HG02981 (cell line): ENCODE measurements at regions not wholly inside any gene's neighbourhood (a gene's known extent, or its start where the extent isn't known, plus 50 kb on each side); places are given as distances from the start of the nearest gene placed in this dataset.
"Not testable (repeated sequence)": the region's sequence is repeated elsewhere in the genome, so short reads cannot be mapped to it uniquely, and the experiment has no call there.

Experiments
- ATAC-seq: cut with Tn5 transposase; IDR thresholded peaks from one replicate; pipeline ENCODE4 v1.9.1; 2021; ENCODE audit warnings: mild to moderate bottlenecking, moderate library complexity; ENCODE audit not compliant: unreplicated experiment

DNA sequence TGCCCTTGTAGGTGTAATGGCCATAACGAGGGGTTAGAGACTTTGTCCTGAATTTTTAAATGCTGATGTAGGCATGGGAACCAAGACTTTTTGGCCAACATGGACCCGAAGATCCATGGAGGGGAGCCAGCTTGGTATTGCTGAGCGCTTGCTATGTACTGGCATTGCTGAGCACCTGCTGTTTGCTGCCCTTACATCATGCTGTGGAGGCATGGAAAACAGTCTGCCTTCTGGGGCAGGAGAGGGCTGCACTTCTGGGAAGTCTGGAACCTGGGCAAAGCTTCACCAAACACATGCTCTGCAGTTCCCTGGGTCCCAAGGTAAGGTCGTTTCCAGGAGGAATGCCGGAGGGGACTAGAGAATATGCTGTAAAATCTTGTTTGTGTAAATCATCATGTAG lies 86.3 kb upstream of the CNIH3 start:
- ATAC-seq: no peak

GRCh38 chr1:224533517-224533916 lies 82.6 kb upstream of the CNIH3 start:
- no peak for ATAC-seq

GRCh38 chr1:224534731-224535130 lies 81.4 kb upstream of the CNIH3 start:
- no peak for ATAC-seq

- ATAC-seq: no peak
These were observed 80.5 kb upstream of the CNIH3 start for GRCh38 chr1:224535641-224536040.

DNA sequence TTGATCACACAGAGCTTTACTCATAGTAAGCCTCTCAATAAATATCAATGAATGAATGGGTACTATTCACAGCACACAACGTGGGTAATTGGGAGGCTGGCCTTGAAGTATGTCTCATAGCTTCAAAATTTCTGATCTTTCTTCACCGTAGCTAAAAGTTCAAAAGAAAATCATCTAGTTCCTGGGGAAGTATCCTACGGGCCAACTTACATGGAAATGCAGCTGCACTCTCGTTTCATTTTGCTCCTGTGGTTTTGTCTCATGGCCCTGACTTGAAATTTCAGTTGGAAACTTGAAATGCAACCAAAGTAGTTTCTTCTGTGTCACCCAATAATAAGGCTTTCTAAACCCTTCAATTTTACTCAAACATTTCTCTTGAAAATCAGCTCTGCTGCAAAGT lies 76.1 kb upstream of the CNIH3 start:
- ATAC-seq: no peak

GRCh38 chr1:224540535-224540934 lies 75.6 kb upstream of the CNIH3 start:
- ATAC-seq: no peak

DNA sequence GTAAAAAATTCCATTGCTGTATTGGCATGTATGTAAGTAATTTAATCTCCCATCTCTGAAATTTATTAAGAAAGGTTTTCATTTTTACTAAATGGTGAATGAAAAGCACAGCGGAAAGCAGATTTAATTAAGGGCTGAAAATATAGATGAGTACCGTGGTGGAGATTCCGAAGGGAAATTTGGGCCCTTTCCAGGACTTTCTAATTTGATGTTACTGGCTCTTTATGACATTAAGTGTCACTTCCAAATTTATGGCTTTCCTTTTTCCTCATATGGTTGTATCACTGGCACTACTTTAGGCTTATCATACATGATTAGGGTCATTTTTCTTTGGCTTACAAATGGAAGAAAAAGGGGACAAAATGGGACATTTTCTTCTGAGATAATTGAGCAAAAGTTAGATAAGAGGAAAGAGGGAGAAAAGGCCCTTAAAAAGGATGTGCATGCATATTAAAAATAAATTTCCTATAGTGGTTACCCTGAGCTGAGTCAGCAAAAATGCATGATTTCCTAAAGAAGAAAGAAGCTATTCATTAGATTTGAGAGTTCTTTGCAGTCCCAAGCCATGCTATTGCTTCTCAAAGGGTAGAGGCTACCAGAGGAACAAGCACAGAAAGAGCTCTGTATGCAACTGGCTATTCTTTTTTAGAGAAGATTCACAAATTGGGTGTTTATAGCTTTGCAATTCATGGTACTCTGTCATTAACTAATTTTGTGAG lies 74.9 kb upstream of the CNIH3 start:
- no peak for ATAC-seq

DNA sequence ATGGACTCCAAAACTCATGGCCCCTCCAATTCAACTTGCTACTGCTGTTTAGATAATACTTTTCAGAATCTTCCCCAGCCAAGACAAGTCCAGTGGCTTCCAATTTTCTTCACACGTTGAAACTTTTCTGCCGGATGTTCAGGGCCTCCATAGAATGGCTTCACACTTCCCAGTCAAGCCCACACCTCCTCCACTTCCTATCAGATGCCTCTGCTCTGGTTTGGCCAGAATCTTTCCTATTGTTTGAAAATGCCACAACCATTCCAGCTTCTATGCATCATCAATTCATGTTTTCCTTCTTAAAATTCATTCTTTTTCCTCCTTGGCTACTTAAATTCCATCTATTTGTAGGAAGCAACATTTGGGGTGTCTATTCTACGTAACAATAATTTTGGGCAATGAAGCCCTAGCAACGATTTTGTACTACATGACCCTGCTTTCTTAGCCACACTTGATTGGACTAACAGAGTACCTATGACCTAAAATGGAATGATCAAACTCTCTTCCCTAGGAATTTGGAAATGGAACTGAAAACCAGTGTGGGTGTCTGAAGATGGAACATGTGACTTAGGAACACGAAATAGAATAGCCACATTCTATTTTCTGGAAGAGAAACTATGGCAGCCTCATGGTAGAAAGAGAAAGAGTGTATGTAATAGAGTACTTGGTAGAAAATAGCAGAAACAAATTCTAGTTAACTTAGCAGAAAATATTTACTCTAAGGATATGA lies 74.1 kb upstream of the CNIH3 start:
- no peak for ATAC-seq

DNA sequence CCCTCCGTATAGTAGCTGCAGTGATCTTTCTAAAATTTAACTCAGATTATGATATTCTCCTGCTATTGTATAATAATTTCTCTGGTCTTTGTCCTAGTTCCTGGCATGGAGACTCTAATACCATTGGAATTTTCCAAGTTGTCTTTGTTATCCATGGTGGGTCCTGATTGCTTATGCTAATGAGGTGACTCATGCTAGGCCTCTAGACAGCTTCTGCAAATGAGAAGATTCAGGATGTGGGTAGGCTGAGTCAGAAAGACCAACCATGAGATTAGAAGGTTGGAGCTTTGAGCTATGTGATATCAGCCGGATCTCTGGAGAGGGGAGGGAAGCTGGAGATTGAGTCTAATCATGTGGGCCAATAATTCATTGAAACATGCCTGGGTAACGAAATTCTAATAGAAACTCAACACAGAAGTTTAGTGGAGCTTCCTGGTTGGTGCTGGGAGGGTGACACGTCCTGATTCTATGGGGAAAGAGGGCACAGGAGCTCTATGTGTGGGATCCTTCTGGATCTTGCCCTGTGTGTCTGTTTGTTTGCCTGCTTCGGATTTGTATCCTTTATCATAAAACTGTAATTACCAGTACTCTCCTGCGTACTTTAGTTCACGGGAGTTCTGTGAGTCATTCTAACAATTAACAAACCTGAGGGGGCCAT lies 73.2 kb upstream of the CNIH3 start:
- ATAC-seq: no peak

DNA sequence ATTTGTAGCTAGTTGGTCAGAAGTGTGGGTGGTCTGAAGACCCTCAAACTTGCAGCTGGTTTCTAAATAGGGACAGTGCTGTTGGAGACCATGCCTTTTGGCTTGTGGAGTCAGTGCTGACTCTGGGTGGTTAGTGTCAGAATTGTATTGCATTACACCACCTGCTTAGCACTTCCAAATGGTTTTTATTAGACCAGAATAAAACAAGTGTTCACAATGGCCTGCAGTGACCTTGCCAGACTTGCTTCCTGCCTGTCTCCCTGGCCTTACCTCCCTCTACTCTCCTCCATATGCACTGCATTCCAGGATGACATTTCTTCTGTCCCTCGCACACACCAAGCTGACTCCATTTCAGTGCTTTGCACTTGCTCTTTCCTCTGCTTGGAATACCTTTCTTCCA lies 72.7 kb upstream of the CNIH3 start:
- ATAC-seq: no peak

DNA sequence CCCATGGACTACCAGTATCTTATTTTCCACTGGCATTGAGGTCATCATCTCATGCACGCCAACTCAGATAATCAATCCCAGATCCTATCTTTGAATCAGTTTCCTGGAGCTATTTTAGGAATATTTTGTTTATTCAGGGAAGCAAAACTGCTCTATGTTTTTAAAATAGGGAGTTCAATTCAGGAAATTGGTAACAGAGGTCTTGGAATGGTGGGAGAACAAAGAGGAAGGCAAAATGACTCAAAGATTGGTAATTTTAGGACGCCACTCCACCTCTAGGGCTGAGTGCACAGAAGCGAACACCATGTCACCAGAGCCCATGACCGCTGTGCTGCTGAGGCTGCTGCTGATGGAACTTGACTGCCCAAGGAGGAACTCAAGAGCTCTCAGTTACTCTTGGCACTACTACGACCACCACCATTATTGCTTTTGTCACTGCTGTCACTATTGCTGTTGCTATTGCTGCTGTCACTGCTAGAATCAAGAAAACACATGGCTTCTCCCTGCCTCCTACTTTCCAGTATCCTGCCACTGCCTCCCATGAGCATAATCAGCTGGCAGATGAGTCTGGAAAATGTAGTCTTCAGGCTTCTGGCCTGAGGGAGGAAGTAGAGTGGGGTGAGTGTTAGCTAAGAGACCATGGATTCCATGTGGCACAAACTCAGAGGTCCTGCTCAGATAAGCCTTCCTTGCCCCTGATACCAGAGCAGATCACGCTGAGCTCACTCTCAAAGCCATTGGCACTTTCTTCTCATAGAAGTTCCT lies 71.6 kb upstream of the CNIH3 start:
- ATAC-seq: no peak

DNA sequence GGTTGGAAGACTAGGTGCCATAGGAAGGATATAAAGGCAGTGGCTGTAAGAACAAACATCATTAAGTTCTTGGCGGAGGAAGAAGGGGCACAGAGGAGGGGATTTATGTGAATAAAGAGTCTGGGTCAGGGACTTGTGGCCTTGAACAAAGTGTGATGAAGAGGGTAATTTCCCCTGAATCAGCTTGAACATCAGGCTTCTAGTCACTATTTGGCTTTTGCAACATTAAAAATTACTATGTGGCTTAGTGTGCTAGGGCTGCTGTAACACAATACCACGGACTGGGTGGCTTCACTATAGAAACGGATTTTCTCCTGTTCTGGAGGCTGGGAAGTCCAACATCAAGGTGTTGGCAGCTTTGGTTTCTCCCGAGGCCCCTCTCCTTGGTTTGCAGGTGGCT lies 70.5 kb upstream of the CNIH3 start:
- ATAC-seq: no peak

- no peak for ATAC-seq
These were observed 67.4 kb upstream of the CNIH3 start for GRCh38 chr1:224548676-224549075.

- not testable (repeated sequence) for ATAC-seq
These were observed 64.9 kb upstream of the CNIH3 start for GRCh38 chr1:224551189-224551588.

DNA sequence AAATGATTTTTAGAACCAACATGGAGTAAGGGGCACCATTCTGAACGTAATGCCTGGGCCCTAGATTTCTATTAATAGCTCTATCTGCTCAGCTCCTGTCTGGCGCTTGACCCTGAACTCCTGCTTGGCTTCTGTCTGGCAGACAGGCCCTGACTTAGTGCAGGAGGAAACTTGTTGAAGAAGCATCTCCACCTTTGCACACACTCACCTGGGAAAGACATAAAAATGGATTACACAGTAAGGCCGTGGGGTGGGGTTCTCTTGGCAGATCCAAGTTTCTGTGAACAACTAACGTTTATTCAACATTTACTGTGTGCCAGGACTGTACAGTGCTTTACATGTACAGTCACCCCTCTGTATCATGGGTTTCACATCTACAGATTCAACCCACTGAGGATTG lies 62.1 kb upstream of the CNIH3 start:
- ATAC-seq: no peak

DNA sequence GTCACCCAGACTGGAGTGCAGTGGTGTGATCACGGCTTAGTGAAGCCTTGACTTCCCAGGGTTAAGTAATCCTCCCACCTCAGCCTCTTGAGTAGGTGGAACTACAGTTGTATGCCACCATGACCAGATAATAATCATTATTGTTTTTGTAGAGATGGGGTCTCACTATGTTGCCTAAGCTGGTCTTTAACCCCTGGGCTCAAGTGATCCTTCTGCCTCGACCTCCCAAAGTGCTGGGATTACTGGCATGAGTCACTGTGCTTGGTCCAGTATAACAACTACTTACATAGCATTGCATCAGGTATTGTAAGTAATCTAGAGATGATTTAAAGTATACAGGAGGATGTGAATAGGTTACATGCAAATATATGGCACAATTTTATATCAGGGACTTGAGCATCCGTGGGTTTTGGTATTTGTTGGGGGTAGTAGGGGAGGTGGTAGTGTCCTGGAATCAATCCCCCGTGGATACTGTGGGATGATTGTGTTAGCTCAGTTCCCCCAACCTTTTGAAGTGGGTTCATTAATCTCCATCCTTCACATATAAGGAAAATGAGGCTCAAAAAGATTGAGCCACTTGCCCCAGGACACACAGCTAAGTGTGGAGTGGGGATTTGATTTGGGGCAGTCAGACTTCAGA lies 61.4 kb upstream of the CNIH3 start:
- ATAC-seq: no peak

DNA sequence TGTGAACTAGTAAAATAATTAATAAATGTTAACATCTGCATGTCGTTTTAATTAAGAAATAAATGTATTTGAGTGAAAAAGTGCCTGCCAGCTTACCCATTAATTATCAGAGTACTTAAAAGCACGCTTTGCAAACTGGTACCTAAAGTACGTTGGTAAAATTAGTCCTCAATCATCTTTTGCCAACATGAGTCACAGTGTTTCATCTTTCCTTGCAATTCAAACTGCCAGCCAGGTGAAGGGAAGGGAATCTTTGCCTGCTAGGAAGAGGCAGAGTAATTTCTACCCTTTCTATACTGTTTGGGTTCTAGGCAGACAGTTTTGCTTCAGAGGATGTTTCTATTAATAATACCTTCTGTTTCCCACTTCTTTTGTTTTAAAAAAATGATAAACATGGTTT lies 57.2 kb upstream of the CNIH3 start:
- ATAC-seq: no peak

- ATAC-seq: no peak
These were observed 56.0 kb upstream of the CNIH3 start for GRCh38 chr1:224559981-224560728.

- ATAC-seq: not testable (repeated sequence)
These were observed 53.2 kb upstream of the CNIH3 start for GRCh38 chr1:224562881-224563280.

GRCh38 chr1:224563666-224564065 lies 52.5 kb upstream of the CNIH3 start:
- ATAC-seq: no peak
